Loucy (cell line): ENCODE measurements at regions not wholly inside any gene's neighbourhood (a gene's known extent, or its start where the extent isn't known, plus 50 kb on each side); places are given as distances from the start of the nearest gene placed in this dataset.

Experiments
- H2AFZ ChIP-seq: fragments of 200-600 bp; sonication (generic); 2 replicates; pipeline ENCODE4 v1.6.0; 2016; ENCODE audit warnings: antibody characterized with exemption, mild to moderate bottlenecking, low read length, moderate library complexity
- H3F3A ChIP-seq: fragments of 200-600 bp; 2 replicates; pipeline ENCODE4 v1.6.0; 2016; ENCODE audit warnings: antibody characterized with exemption, low read depth, mild to moderate bottlenecking
- H3K27me3 ChIP-seq: fragments of 200-600 bp; sonication (generic); 2 replicates; pipeline ENCODE4 v1.6.1; 2014; ENCODE audit warnings: low read length, mild to moderate bottlenecking; ENCODE audit not compliant: insufficient read depth, poor library complexity, severe bottlenecking
- H3K36me3 ChIP-seq: fragments of 200-600 bp; sonication (generic); 2 replicates; pipeline ENCODE4 v1.6.1; 2016; ENCODE audit warnings: low read length; ENCODE audit not compliant: insufficient read depth
- H3K4me1 ChIP-seq: fragments of 200-600 bp; sonication (generic); 2 replicates; pipeline ENCODE4 v1.5.1; 2014; ENCODE audit warnings: low read length, mild to moderate bottlenecking; ENCODE audit not compliant: insufficient read depth, poor library complexity, severe bottlenecking
- H3K4me2 ChIP-seq: fragments of 200-600 bp; sonication (generic); 2 replicates; pipeline ENCODE4 v1.6.0; 2014; ENCODE audit warnings: antibody characterized with exemption, low read length, low read depth, mild to moderate bottlenecking; ENCODE audit not compliant: poor library complexity, severe bottlenecking
- H3K4me3 ChIP-seq: fragments of 200-600 bp; sonication (generic); 2 replicates; pipeline ENCODE4 v1.5.1; 2014; ENCODE audit warnings: low read length, mild to moderate bottlenecking, mixed read lengths; ENCODE audit not compliant: poor library complexity, severe bottlenecking
- H3K79me2 ChIP-seq: fragments of 200-600 bp; sonication (generic); 2 replicates; pipeline ENCODE4 v1.6.1; 2014; ENCODE audit warnings: low read length; ENCODE audit not compliant: insufficient read depth
- H3K9ac ChIP-seq: fragments of 200-600 bp; sonication (generic); 2 replicates; pipeline ENCODE4 v1.6.0; 2014; ENCODE audit warnings: mild to moderate bottlenecking, low read depth, low read length, moderate library complexity; ENCODE audit not compliant: poor library complexity, severe bottlenecking
- H3K9me2 ChIP-seq: fragments of 200-600 bp; sonication (generic); replicated peaks from 2 replicates; pipeline ENCODE4 v1.6.1; 2016; ENCODE audit warnings: low read depth, low read length, mixed read lengths
- H3K9me3 ChIP-seq: fragments of 200-600 bp; sonication (generic); 2 replicates; pipeline ENCODE4 v1.6.1; 2014; ENCODE audit warnings: mild to moderate bottlenecking, antibody characterized with exemption, low read length, low read depth; ENCODE audit not compliant: insufficient read depth
- H4K20me1 ChIP-seq: fragments of 200-600 bp; sonication (generic); 2 replicates; pipeline ENCODE4 v1.6.0; 2014; ENCODE audit warnings: antibody characterized with exemption, low read length, mild to moderate bottlenecking; ENCODE audit not compliant: insufficient read depth, poor library complexity, severe bottlenecking
- EZH2phosphoT487 ChIP-seq: fragments of 200-600 bp; IDR thresholded peaks from 2 replicates; pipeline ENCODE4 v1.6.1; 2018; ENCODE audit warnings: antibody characterized with exemption, mild to moderate bottlenecking, moderate library complexity, borderline replicate concordance
- TF ChIP-seq, protein P1 (sequence below): fragments of 200-600 bp; sonication (generic); conservative IDR thresholded peaks from 2 replicates; pipeline ENCODE4 v1.5.1; 2014; ENCODE audit warnings: mild to moderate bottlenecking, antibody characterized with exemption, low read length

DNA sequence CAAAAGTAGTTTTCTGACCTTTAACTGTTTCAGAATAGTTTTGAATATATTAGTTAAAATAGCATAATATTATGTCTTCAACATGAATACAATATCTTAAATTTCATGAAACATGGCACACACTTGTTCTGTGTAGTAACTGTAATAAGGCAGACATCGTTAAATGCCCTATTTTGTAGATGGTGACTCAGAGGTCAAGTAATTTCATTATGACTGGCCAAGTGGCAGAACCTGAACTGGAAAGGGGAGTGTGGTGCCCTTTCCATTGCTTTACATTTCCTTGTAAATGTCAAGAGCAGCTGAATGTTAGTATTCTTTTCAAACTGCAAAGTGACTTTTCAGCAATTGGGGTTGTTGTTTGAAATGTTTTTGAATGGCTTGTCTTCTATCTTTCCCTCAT lies 201.2 kb upstream of the CDKN2B start:
- no peak overlapping the region for H2AFZ ChIP-seq
- no peaks in the 10 kb centered on the region for H3K9me3 ChIP-seq
- no peak for TF ChIP-seq EZH2phosphoT487
- TF ChIP-seq, protein P1, sequence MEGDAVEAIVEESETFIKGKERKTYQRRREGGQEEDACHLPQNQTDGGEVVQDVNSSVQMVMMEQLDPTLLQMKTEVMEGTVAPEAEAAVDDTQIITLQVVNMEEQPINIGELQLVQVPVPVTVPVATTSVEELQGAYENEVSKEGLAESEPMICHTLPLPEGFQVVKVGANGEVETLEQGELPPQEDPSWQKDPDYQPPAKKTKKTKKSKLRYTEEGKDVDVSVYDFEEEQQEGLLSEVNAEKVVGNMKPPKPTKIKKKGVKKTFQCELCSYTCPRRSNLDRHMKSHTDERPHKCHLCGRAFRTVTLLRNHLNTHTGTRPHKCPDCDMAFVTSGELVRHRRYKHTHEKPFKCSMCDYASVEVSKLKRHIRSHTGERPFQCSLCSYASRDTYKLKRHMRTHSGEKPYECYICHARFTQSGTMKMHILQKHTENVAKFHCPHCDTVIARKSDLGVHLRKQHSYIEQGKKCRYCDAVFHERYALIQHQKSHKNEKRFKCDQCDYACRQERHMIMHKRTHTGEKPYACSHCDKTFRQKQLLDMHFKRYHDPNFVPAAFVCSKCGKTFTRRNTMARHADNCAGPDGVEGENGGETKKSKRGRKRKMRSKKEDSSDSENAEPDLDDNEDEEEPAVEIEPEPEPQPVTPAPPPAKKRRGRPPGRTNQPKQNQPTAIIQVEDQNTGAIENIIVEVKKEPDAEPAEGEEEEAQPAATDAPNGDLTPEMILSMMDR: no peak
- H3K9me2 ChIP-seq: no peaks in the 10 kb centered on the region
- peaks cover 6% of the 10 kb centered on the region for H3K4me1 ChIP-seq
- no peaks in the 10 kb centered on the region for H3K36me3 ChIP-seq
- no peak overlapping the region for H3K9ac ChIP-seq
- no peaks in the 10 kb centered on the region for H3K27me3 ChIP-seq
- H3K4me3 ChIP-seq: no peak overlapping the region
- no peaks in the 10 kb centered on the region for H3K79me2 ChIP-seq
- H3F3A ChIP-seq: no peaks in the 10 kb centered on the region
- H4K20me1 ChIP-seq: no peaks in the 10 kb centered on the region
- H3K4me2 ChIP-seq: no peak overlapping the region

DNA sequence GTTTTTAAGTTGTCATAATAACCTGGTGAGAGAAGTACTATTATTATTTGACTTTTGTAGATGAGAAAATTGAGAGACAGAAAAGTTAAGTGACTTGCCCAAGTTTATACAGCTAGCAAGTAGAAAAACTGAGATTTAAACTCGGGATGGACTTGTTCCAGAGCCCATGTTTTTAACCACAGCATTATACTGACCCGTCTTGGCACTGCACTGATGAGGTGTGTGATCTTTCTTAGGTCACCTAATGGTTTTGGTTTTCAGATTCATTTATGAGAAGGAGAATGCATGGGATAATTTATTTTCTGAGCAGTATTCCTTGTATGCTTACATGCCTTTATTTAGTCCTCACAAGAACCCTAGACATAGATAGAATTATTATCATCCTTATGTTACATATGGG lies 201.8 kb upstream of the CDKN2B start:
- TF ChIP-seq, protein P1: no peak
- TF ChIP-seq EZH2phosphoT487: no peak
- H3F3A ChIP-seq: no peaks in the 10 kb centered on the region
- no peaks in the 10 kb centered on the region for H3K9me3 ChIP-seq
- no peaks in the 10 kb centered on the region for H4K20me1 ChIP-seq
- H3K9ac ChIP-seq: no peak overlapping the region
- H2AFZ ChIP-seq: no peak overlapping the region
- no peaks in the 10 kb centered on the region for H3K9me2 ChIP-seq
- H3K4me3 ChIP-seq: no peak overlapping the region
- H3K36me3 ChIP-seq: no peaks in the 10 kb centered on the region
- H3K4me2 ChIP-seq: no peak overlapping the region
- H3K27me3 ChIP-seq: no peaks in the 10 kb centered on the region
- peaks cover 6% of the 10 kb centered on the region for H3K4me1 ChIP-seq
- no peaks in the 10 kb centered on the region for H3K79me2 ChIP-seq

DNA sequence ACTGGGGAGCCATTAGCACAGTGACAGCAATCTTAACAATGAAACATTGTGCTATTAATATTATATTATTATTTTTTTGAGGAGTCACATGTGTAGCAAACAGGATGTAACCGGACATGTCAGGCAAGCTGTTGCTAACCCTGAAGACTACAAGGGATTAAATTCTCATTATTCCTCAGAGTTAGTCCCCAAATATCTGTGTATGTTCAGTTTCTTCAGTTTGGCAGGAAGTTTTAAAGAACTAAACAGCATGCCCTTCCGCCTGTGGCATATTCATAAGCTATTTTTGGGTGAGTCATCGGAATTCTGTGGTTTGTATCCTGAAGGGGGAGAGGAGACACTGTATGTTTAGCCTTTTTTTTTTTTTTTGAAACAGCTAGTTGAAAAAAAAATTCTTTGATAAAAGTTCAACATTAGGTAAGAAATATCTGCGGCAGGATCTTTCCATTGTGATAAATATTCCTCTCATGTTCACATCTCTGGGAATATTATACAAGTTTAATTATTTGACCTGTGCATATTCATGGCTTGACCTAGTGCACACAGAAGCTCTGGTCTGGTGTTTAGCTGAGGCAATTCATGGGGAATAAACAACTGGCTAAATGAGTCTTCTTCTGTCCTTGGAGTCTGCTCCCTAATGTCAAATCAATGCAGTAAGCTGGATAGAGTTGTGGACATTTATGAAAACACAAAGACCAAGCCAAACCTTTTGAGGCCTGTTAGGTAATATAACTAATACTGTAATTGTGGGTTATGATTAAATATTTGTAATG lies 202.7 kb upstream of the CDKN2B start:
- no peak for TF ChIP-seq EZH2phosphoT487
- TF ChIP-seq, protein P1: no peak
- H2AFZ ChIP-seq: no peak overlapping the region
- no peak overlapping the region for H3K4me2 ChIP-seq
- no peaks in the 10 kb centered on the region for H3F3A ChIP-seq
- H3K9ac ChIP-seq: no peak overlapping the region
- peaks cover 6% of the 10 kb centered on the region for H3K4me1 ChIP-seq
- no peaks in the 10 kb centered on the region for H3K36me3 ChIP-seq
- H3K9me3 ChIP-seq: no peaks in the 10 kb centered on the region
- H3K4me3 ChIP-seq: no peak overlapping the region
- no peaks in the 10 kb centered on the region for H4K20me1 ChIP-seq
- no peaks in the 10 kb centered on the region for H3K79me2 ChIP-seq
- H3K27me3 ChIP-seq: no peaks in the 10 kb centered on the region
- H3K9me2 ChIP-seq: no peaks in the 10 kb centered on the region
